Chondrocyte (in vitro differentiated cells): ENCODE measurements at regions not wholly inside any gene's neighbourhood (a gene's known extent, or its start where the extent isn't known, plus 50 kb on each side); places are given as distances from the start of the nearest gene placed in this dataset.
"Not testable (repeated sequence)": the region's sequence is repeated elsewhere in the genome, so short reads cannot be mapped to it uniquely, and the experiment has no call there.

Experiments used
- DNase-seq: peaks from one replicate; pipeline ENCODE4 v3.0.0; 2021; ENCODE audit warnings: mixed read lengths, low spot score
- H3K27ac Mint-ChIP-seq: one replicate; pipeline ENCODE4 v1.8.0; 2021; ENCODE audit warnings: mild to moderate bottlenecking, moderate library complexity, mixed read lengths; ENCODE audit not compliant: unreplicated experiment
- H3K27me3 Mint-ChIP-seq: 2 replicates; pipeline ENCODE4 v1.8.0; 2021; ENCODE audit warnings: low read depth, mixed read lengths
- H3K36me3 Mint-ChIP-seq: 2 replicates; pipeline ENCODE4 v1.8.0; 2021; ENCODE audit warnings: low read depth, mixed read lengths
- H3K4me1 Mint-ChIP-seq: 2 replicates; pipeline ENCODE4 v1.8.0; 2021; ENCODE audit warnings: low read depth, mild to moderate bottlenecking, mixed read lengths
- H3K4me3 Mint-ChIP-seq: one replicate; pipeline ENCODE4 v1.8.0; 2021; ENCODE audit warnings: mild to moderate bottlenecking, moderate library complexity, mixed read lengths; ENCODE audit not compliant: unreplicated experiment
- H3K9me3 Mint-ChIP-seq: 2 replicates; pipeline ENCODE4 v1.8.0; 2021; ENCODE audit warnings: low read depth, mixed read lengths
- TF ChIP-seq, protein P1 (sequence below): fragments of 200-600 bp; sonication (generic); IDR thresholded peaks from 2 replicates; pipeline ENCODE4 v1.5.0; 2021; ENCODE audit warnings: antibody characterized with exemption, mild to moderate bottlenecking, moderate library complexity

DNA sequence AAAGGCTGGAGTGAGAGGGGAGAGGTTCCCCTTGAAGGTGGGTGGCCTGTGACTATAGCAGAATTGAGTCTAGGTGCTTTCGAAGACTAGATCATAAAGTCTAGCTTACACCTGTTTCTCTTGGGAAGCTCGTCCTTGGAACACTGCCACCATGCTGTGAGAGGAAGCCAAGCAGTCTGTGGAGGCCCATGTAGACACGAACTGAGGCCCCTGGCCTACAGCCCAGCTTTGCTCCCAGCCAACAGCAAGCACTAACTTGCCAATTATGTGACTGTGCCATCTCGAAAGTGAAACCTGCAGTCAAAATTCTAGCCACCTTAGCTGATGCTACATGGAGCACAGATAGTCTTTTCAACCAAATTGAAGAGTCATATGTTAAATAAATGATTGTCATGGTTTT, 190.5 kb upstream of the NECTIN3 start:
- peaks cover 10% of the 10 kb centered on the region for H3K4me1 Mint-ChIP-seq
- DNase-seq, result no peak
- H3K36me3 Mint-ChIP-seq, result peaks cover 3% of the 10 kb centered on the region
- TF ChIP-seq, protein P1, sequence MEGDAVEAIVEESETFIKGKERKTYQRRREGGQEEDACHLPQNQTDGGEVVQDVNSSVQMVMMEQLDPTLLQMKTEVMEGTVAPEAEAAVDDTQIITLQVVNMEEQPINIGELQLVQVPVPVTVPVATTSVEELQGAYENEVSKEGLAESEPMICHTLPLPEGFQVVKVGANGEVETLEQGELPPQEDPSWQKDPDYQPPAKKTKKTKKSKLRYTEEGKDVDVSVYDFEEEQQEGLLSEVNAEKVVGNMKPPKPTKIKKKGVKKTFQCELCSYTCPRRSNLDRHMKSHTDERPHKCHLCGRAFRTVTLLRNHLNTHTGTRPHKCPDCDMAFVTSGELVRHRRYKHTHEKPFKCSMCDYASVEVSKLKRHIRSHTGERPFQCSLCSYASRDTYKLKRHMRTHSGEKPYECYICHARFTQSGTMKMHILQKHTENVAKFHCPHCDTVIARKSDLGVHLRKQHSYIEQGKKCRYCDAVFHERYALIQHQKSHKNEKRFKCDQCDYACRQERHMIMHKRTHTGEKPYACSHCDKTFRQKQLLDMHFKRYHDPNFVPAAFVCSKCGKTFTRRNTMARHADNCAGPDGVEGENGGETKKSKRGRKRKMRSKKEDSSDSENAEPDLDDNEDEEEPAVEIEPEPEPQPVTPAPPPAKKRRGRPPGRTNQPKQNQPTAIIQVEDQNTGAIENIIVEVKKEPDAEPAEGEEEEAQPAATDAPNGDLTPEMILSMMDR, result peak; percentile 50
- H3K9me3 Mint-ChIP-seq, result no peaks in the 10 kb centered on the region
- no peak overlapping the region for H3K4me3 Mint-ChIP-seq
- H3K27ac Mint-ChIP-seq, result peak overlapping the region; percentile 34
- no peaks in the 10 kb centered on the region for H3K27me3 Mint-ChIP-seq

GRCh38 chr3:110886222-110886893, 185.3 kb upstream of the NECTIN3 start:
- Mint-ChIP-seq H3K36me3 (peaks cover 2% of the 10 kb centered on the region), H3K27me3 (no peaks in the 10 kb centered on the region), H3K4me3 (no peak overlapping the region), H3K27ac (peak overlapping the region; percentile 71), H3K4me1 (peaks cover 20% of the 10 kb centered on the region), H3K9me3 (no peaks in the 10 kb centered on the region)
- no peak for DNase-seq
- TF ChIP-seq, protein P1, result no peak

GRCh38 chr3:110887176-110887575, 184.4 kb upstream of the NECTIN3 start:
- H3K9me3 Mint-ChIP-seq, result peaks cover 3% of the 10 kb centered on the region
- peaks cover 4% of the 10 kb centered on the region for H3K36me3 Mint-ChIP-seq
- H3K27me3 Mint-ChIP-seq, result no peaks in the 10 kb centered on the region
- no peak overlapping the region for H3K4me3 Mint-ChIP-seq
- H3K27ac Mint-ChIP-seq, result no peak overlapping the region
- peaks cover 20% of the 10 kb centered on the region for H3K4me1 Mint-ChIP-seq
- DNase-seq, result no peak
- TF ChIP-seq, protein P1, result no peak

DNA sequence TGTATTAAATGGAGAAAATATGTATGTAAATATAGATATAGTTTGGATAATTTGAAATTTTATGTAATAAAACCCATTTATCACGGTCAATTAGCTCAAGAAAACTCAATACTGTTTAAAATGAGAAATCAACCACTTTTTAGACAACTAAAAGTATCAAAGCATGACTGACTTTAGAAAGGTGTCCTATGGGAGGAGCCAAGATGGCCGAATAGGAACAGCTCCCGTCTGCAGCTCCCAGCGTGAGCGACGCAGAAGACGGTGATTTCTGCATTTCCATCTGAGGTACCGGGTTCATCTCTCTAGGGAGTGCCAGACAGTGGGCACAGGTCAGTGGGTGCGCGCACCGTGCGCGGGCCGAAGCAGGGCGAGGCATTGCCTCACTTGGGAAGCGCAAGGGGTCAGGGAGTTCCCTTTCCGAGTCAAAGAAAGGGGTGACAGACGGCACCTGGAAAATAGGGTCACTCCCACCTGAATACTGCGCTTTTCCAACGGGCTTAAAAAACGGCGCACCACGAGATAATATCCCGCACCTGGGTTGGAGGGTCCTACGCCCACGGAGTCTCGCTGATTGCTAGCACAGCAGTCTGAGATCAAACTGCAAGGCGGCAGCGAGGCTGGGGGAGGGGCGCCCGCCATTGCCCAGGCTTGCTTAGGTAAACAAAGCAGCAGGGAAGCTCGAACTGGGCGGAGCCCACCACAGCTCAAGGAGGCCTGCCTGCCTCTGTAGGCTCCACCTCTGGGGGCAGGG, 182.8 kb upstream of the NECTIN3 start:
- not testable (repeated sequence) for DNase-seq, H3K27me3 Mint-ChIP-seq, H3K36me3 Mint-ChIP-seq, H3K27ac Mint-ChIP-seq, H3K9me3 Mint-ChIP-seq
- Mint-ChIP-seq H3K4me3 (peak overlapping the region; percentile 67), H3K4me1 (peaks cover 20% of the 10 kb centered on the region)

GRCh38 chr3:110889376-110889699, 182.3 kb upstream of the NECTIN3 start:
- H3K27me3 Mint-ChIP-seq, DNase-seq, H3K4me3 Mint-ChIP-seq, H3K36me3 Mint-ChIP-seq, H3K9me3 Mint-ChIP-seq: not testable (repeated sequence)
- Mint-ChIP-seq H3K27ac (peak overlapping the region; percentile 54), H3K4me1 (peaks cover 20% of the 10 kb centered on the region)

DNA sequence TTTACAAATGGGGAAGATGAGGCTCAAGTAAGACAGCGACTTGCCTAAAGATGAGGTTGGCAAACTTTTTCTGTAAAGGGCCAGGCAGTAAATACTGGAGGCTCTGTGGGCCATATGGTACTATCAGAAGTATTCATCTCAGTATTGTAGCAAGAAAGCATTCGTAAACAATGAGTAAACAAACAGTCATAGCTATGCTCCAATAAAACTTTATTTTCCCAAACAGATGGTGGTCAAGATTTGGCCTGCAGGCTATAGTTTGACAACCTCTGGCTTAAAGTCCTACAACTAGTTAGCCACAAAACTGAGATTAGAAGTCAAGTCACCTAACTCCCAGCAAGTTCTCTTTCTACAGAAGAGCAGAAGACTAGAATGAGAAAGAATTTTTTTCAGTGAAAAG, 177.0 kb upstream of the NECTIN3 start:
- TF ChIP-seq, protein P1, result no peak
- Mint-ChIP-seq H3K4me3 (no peak overlapping the region), H3K9me3 (peaks cover 10% of the 10 kb centered on the region), H3K36me3 (peaks cover 10% of the 10 kb centered on the region), H3K27ac (no peak overlapping the region), H3K4me1 (peaks cover 21% of the 10 kb centered on the region), H3K27me3 (no peaks in the 10 kb centered on the region)
- DNase-seq, result no peak
